ENCODE measurements at regions not wholly inside any gene's neighbourhood (a gene's known extent, or its start where the extent isn't known, plus 50 kb on each side); places are given as distances from the start of the nearest gene placed in this dataset.

DNA sequence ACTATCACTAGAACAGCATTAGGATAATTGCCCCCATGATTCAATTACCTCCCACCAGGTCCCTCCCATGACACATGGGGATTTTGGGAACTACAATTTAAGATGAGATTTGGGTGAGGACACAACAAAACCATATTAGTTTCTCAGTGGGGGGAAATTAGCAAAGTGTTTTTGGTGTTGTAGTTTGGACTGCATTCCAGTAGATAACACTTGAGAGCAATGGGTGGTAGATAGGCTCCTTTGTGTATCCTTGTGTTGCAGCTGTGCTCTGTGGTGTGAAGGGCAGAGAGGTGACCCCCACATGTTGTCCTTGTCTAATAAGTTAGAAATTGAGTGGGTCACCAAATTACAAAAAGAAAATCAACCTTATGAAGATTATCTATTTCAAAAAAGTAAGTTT is 223.8 kb downstream of the SATB1 start:
- TF ChIP-seq POLR2AphosphoS5 (IDR thresholded peaks at IDR 0.05), result no peak
- TF ChIP-seq POLR2A (IDR thresholded peaks at IDR 0.05), result no peak
- TF ChIP-seq, protein P1, sequence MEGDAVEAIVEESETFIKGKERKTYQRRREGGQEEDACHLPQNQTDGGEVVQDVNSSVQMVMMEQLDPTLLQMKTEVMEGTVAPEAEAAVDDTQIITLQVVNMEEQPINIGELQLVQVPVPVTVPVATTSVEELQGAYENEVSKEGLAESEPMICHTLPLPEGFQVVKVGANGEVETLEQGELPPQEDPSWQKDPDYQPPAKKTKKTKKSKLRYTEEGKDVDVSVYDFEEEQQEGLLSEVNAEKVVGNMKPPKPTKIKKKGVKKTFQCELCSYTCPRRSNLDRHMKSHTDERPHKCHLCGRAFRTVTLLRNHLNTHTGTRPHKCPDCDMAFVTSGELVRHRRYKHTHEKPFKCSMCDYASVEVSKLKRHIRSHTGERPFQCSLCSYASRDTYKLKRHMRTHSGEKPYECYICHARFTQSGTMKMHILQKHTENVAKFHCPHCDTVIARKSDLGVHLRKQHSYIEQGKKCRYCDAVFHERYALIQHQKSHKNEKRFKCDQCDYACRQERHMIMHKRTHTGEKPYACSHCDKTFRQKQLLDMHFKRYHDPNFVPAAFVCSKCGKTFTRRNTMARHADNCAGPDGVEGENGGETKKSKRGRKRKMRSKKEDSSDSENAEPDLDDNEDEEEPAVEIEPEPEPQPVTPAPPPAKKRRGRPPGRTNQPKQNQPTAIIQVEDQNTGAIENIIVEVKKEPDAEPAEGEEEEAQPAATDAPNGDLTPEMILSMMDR (IDR thresholded peaks at IDR 0.05 in 8 of 11, conservative IDR thresholded peaks at IDR 0.05 in 3 of 11), result no peak
- no peaks in the 10 kb centered on the region for H3K4me1 ChIP-seq
- no peaks in the 10 kb centered on the region for H3K27me3 ChIP-seq (replicated peaks in 1 of 7)
- H3K9me3 ChIP-seq, result peaks cover 0 to 35% (median 23%) of the 10 kb centered on the region in 8 donors
- no peak overlapping the region for H3K4me3 ChIP-seq
- no peak overlapping the region for H3K27ac ChIP-seq
- intact Hi-C loops (cut with DNase I; ENCODE audit: low total_unique reads), result no loop called here
- DNase-seq, result no peak
- no peaks in the 10 kb centered on the region for H3K36me3 ChIP-seq

DNA sequence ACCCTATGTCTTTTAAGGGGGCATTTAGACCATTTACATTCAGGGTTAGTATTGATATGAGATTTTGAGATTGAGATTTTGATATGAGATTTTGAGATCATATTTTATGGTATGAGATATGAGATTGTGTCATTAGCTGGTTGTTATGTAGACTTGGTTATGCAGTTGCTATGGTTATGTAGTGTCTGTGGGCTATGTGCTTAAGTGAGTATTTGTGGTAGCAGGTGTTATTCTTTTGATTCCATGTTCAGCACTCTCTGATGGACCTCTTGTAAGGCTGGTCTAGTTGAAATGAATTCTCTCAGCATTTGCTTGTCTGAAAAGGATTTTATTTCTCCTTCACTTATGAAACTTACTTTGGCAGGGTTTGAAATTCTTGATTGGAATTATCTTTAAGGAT is 225.4 kb downstream of the SATB1 start:
- no peak for DNase-seq
- TF ChIP-seq POLR2A (IDR thresholded peaks at IDR 0.05) (no peak), POLR2AphosphoS5 (IDR thresholded peaks at IDR 0.05) (no peak)
- TF ChIP-seq, protein P1 (IDR thresholded peaks at IDR 0.05 in 8 of 11, conservative IDR thresholded peaks at IDR 0.05 in 3 of 11), result no peak
- Histone ChIP-seq H3K4me1 (no peaks in the 10 kb centered on the region), H3K27ac (no peak overlapping the region), H3K27me3 (replicated peaks in 1 of 7) (no peaks in the 10 kb centered on the region), H3K4me3 (no peak overlapping the region), H3K9me3 (peaks cover 0 to 41% (median 28%) of the 10 kb centered on the region in 8 donors), H3K36me3 (no peaks in the 10 kb centered on the region)
- intact Hi-C loops (cut with DNase I; ENCODE audit: low total_unique reads), result no loop called here

DNA sequence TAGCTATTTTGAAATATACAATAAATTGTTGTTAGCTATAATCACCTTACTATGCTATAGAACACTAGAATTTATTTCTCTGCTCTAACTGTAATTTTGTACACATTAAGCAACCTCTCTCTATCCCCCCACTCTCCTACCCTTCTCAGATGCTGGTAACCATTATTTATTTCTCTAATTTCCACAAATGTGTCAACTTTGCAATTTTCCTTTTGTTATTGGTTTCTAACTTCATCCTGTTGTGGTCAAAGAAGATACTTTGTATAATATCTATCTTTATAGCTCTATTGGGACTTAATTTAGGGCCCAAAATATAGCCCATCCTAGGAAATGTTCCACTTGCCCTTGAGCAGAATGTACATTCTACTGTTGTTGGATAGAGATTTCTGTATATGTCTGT is 229.3 kb downstream of the SATB1 start:
- H3K9me3 ChIP-seq, result peaks cover 0 to 41% (median 28%) of the 10 kb centered on the region in 8 donors
- no peak overlapping the region for H3K4me3 ChIP-seq
- intact Hi-C loops (cut with DNase I; ENCODE audit: low total_unique reads), result no loop called here
- H3K36me3 ChIP-seq, result no peaks in the 10 kb centered on the region
- DNase-seq, result no peak
- H3K4me1 ChIP-seq, result no peaks in the 10 kb centered on the region
- TF ChIP-seq POLR2AphosphoS5 (IDR thresholded peaks at IDR 0.05), result no peak
- TF ChIP-seq, protein P1 (IDR thresholded peaks at IDR 0.05 in 8 of 11, conservative IDR thresholded peaks at IDR 0.05 in 3 of 11), result no peak
- TF ChIP-seq POLR2A (IDR thresholded peaks at IDR 0.05), result no peak
- no peaks in the 10 kb centered on the region for H3K27me3 ChIP-seq (replicated peaks in 1 of 7)
- H3K27ac ChIP-seq, result no peak overlapping the region

DNA sequence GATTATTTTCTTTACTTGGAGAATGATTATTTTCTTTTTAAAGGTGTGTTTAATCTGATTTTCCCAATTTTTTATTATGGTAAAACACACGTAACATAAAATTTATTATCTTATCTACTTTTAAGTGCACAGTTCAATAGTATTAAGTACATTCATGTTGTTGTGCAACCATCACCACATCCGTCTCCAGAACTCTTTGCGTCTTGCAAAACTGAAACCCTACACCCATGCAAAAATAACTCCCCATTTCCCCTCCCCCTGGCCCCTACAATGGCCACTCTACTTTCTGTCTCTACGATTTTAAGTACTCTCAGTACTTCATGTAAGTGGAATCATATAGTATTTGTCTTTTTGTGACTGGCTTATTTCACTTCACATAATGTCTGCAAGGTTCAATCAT is 230.7 kb downstream of the SATB1 start:
- Histone ChIP-seq H3K36me3 (no peaks in the 10 kb centered on the region), H3K27me3 (replicated peaks in 1 of 7) (no peaks in the 10 kb centered on the region), H3K4me3 (no peak overlapping the region), H3K27ac (no peak overlapping the region), H3K4me1 (no peaks in the 10 kb centered on the region), H3K9me3 (peaks cover 0 to 34% (median 25%) of the 10 kb centered on the region in 8 donors)
- 45 to 84% (median 60%) methylated on average over 4 of the region's 4 CpGs for WGBS, 5 donors
- intact Hi-C loops (cut with DNase I; ENCODE audit: low total_unique reads), result no loop called here
- DNase-seq, result no peak
- TF ChIP-seq, protein P1 (IDR thresholded peaks at IDR 0.05 in 8 of 11, conservative IDR thresholded peaks at IDR 0.05 in 3 of 11), result no peak
- TF ChIP-seq POLR2A (IDR thresholded peaks at IDR 0.05), result no peak
- TF ChIP-seq POLR2AphosphoS5 (IDR thresholded peaks at IDR 0.05), result no peak
